Muscle layer of duodenum (tissue), 2 donors: ENCODE measurements at regions not wholly inside any gene's neighbourhood (a gene's known extent, or its start where the extent isn't known, plus 50 kb on each side); places are given as distances from the start of the nearest gene placed in this dataset.

Experiments used
- H3K27ac ChIP-seq: one replicate; pipeline ENCODE4 v1.7.0; 2013; ENCODE audit warnings: mild to moderate bottlenecking, low read length
- H3K27me3 ChIP-seq: one replicate; pipeline ENCODE4 v1.7.0; 2013; ENCODE audit warnings: low read depth, mild to moderate bottlenecking, control low read depth, low read length
- H3K36me3 ChIP-seq, 2 donors: one replicate each; pipeline ENCODE4 v1.7.0; 2013; ENCODE audit warnings: low read length in 2 of 2, control low read depth in 1 of 2, mild to moderate bottlenecking in 1 of 2; ENCODE audit not compliant: insufficient read depth in 2 of 2, control insufficient read depth in 1 of 2
- H3K4me1 ChIP-seq, 2 donors: one replicate each; pipeline ENCODE4 v1.7.0; 2013; ENCODE audit warnings: low read length in 2 of 2, mild to moderate bottlenecking in 2 of 2, control low read depth in 1 of 2, moderate library complexity in 1 of 2; ENCODE audit not compliant: insufficient read depth in 2 of 2, control insufficient read depth in 1 of 2
- H3K4me3 ChIP-seq, 2 donors: one replicate each; pipeline ENCODE4 v1.7.0; 2013; ENCODE audit warnings: low read length in 2 of 2, low read depth in 1 of 2, mild to moderate bottlenecking in 1 of 2
- H3K9me3 ChIP-seq, 2 donors: one replicate each; pipeline ENCODE4 v1.7.0; 2013; ENCODE audit warnings: low read length in 2 of 2, control low read depth in 1 of 2, mild to moderate bottlenecking in 1 of 2; ENCODE audit not compliant: control insufficient read depth in 1 of 2
- donor health status: healthy.

DNA sequence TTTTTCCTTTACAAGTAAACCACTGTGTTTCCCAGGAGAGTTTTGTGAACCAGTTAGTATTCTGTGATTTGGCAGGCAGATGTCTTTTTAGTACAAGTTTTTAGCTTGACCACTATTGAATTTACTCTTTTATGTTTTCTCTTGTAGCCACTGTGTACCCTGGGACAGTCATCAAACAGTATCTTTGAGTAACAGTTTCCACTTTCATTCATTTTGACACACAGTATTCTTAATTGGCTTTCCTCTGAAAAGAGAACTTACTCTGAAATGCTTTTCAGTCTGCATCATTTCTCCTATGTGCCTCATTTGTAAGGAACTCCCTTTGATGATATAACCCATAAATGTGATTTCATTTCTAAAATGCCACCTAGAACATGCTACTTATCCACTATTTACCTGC, 476.5 kb downstream of the PDGFC start:
- no peaks in the 10 kb centered on the region for H3K4me1 ChIP-seq
- H3K27ac ChIP-seq = no peak overlapping the region
- no peaks in the 10 kb centered on the region for H3K27me3 ChIP-seq
- no peaks in the 10 kb centered on the region for H3K36me3 ChIP-seq
- no peaks in the 10 kb centered on the region for H3K9me3 ChIP-seq
- no peak overlapping the region for H3K4me3 ChIP-seq

DNA sequence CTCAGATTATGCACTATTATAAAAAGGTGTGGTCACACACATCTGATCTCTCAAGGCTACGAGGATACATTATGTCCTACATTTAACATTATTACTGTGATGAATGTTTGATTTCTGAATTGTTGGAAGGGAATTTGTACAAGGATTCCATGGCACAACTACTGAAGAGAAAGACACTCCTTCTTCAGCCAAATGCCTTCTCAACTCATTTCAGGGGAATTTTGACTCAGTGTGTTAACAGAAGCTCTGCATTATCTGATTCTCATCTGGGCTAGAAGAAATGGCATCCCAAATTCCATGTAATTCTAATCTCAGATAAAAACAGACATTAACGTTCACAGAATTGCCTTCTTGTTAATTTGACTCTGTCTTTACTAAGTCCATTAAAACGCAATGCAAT, 477.7 kb downstream of the PDGFC start:
- Histone ChIP-seq H3K4me1 (no peaks in the 10 kb centered on the region), H3K27ac (no peak overlapping the region), H3K9me3 (no peaks in the 10 kb centered on the region), H3K36me3 (no peaks in the 10 kb centered on the region), H3K4me3 (no peak overlapping the region), H3K27me3 (no peaks in the 10 kb centered on the region)

GRCh38 chr4:156487107-156487506, 484.5 kb downstream of the PDGFC start:
- Histone ChIP-seq H3K4me1 (no peaks in the 10 kb centered on the region), H3K4me3 (no peak overlapping the region), H3K9me3 (no peaks in the 10 kb centered on the region), H3K27me3 (no peaks in the 10 kb centered on the region), H3K27ac (no peak overlapping the region), H3K36me3 (no peaks in the 10 kb centered on the region)

GRCh38 chr4:156481845-156482244, 489.8 kb downstream of the PDGFC start:
- no peaks in the 10 kb centered on the region for H3K4me1 ChIP-seq
- H3K9me3 ChIP-seq = no peaks in the 10 kb centered on the region
- H3K36me3 ChIP-seq = no peaks in the 10 kb centered on the region

GRCh38 chr4:156477636-156478035, 494.0 kb downstream of the PDGFC start:
- Histone ChIP-seq H3K9me3 (no peaks in the 10 kb centered on the region), H3K27ac (no peak overlapping the region), H3K4me1 (no peaks in the 10 kb centered on the region), H3K4me3 (no peak overlapping the region), H3K36me3 (no peaks in the 10 kb centered on the region), H3K27me3 (no peaks in the 10 kb centered on the region)

More at GRCh38 chr4:156481845-156482244, 489.8 kb downstream of the PDGFC start:
- no peak overlapping the region for H3K4me3 ChIP-seq
- no peak overlapping the region for H3K27ac ChIP-seq
- no peaks in the 10 kb centered on the region for H3K27me3 ChIP-seq

DNA sequence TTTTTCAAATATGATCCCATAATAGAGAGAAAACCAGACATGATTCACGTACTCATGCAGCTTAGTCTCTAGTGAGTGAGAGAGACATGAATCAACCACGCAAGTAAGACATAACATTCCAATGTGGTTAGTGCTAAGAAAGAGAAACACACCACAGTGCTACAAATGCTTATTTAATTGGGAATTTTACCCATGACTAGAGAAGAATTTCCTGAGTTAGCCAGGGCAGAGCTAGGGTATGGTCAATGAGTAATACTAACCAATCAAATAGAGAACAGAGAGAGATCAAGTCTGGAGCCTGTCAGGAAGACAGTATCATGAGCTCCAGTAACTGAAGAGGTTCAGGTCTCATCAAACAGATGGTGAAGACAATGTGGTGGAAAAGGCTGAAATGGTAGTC, 495.2 kb downstream of the PDGFC start:
- H3K36me3 ChIP-seq = no peaks in the 10 kb centered on the region
- no peak overlapping the region for H3K4me3 ChIP-seq
- no peaks in the 10 kb centered on the region for H3K27me3 ChIP-seq
- no peaks in the 10 kb centered on the region for H3K9me3 ChIP-seq
- no peaks in the 10 kb centered on the region for H3K4me1 ChIP-seq
- no peak overlapping the region for H3K27ac ChIP-seq

- no peaks in the 10 kb centered on the region for H3K27me3 ChIP-seq
- no peaks in the 10 kb centered on the region for H3K36me3 ChIP-seq
- H3K4me3 ChIP-seq = no peak overlapping the region
- no peaks in the 10 kb centered on the region for H3K9me3 ChIP-seq
- no peak overlapping the region for H3K27ac ChIP-seq
- no peaks in the 10 kb centered on the region for H3K4me1 ChIP-seq
Measured at GRCh38 chr4:156475322-156475721, 496.3 kb downstream of the PDGFC start.

- no peaks in the 10 kb centered on the region for H3K36me3 ChIP-seq
- H3K27ac ChIP-seq = no peak overlapping the region
- H3K4me3 ChIP-seq = no peak overlapping the region
- no peaks in the 10 kb centered on the region for H3K27me3 ChIP-seq
- H3K4me1 ChIP-seq = no peaks in the 10 kb centered on the region
- no peaks in the 10 kb centered on the region for H3K9me3 ChIP-seq
Measured at GRCh38 chr4:156473151-156473550, 498.4 kb downstream of the PDGFC start.

GRCh38 chr4:156472624-156473023, 499.0 kb downstream of the PDGFC start:
- Histone ChIP-seq H3K4me3 (no peak overlapping the region), H3K4me1 (no peaks in the 10 kb centered on the region), H3K36me3 (no peaks in the 10 kb centered on the region), H3K27ac (no peak overlapping the region), H3K9me3 (no peaks in the 10 kb centered on the region), H3K27me3 (no peaks in the 10 kb centered on the region)

GRCh38 chr4:156459584-156459983, 505.9 kb upstream of the CTSO start:
- no peak overlapping the region for H3K27ac ChIP-seq
- no peak overlapping the region for H3K4me3 ChIP-seq
- H3K27me3 ChIP-seq = no peaks in the 10 kb centered on the region
- no peaks in the 10 kb centered on the region for H3K9me3 ChIP-seq
- H3K36me3 ChIP-seq = no peaks in the 10 kb centered on the region
- no peaks in the 10 kb centered on the region for H3K4me1 ChIP-seq

GRCh38 chr4:156456830-156457229, 503.2 kb upstream of the CTSO start:
- Histone ChIP-seq H3K27ac (no peak overlapping the region), H3K27me3 (no peaks in the 10 kb centered on the region), H3K4me3 (no peak overlapping the region), H3K9me3 (no peaks in the 10 kb centered on the region), H3K4me1 (no peaks in the 10 kb centered on the region), H3K36me3 (no peaks in the 10 kb centered on the region)

- no peak overlapping the region for H3K27ac ChIP-seq
- no peaks in the 10 kb centered on the region for H3K9me3 ChIP-seq
- H3K4me3 ChIP-seq = no peak overlapping the region
- no peaks in the 10 kb centered on the region for H3K4me1 ChIP-seq
- no peaks in the 10 kb centered on the region for H3K36me3 ChIP-seq
- H3K27me3 ChIP-seq = no peaks in the 10 kb centered on the region
Measured at GRCh38 chr4:156443488-156443887, 489.8 kb upstream of the CTSO start.
